HL-60 (cell line): ENCODE measurements at regions not wholly inside any gene's neighbourhood (a gene's known extent, or its start where the extent isn't known, plus 50 kb on each side); places are given as distances from the start of the nearest gene placed in this dataset.

ENCODE experiments used
- DNase-seq, 2 experiments: peaks; one replicate each; pipeline ENCODE4 v3.0.0-alpha.2; 2010 to 2020; ENCODE audit warnings: low read depth in 1 of 2, low spot score in 1 of 2
- H3K27ac ChIP-seq: fragments of 250-450 bp; sonication (Bioruptor Pico); replicated peaks from 2 replicates; pipeline ENCODE4 v1.5.1; 2020; ENCODE audit warnings: mild to moderate bottlenecking, moderate library complexity
- H3K27me3 ChIP-seq: fragments of 250-450 bp; sonication (Bioruptor Pico); 2 replicates; pipeline ENCODE4 v1.5.1; 2021; ENCODE audit warnings: mild to moderate bottlenecking, moderate library complexity; ENCODE audit not compliant: insufficient read depth, poor library complexity, severe bottlenecking
- H3K4me3 ChIP-seq: replicated peaks from 2 replicates; pipeline ENCODE4 v1.5.1; 2011; ENCODE audit warnings: mild to moderate bottlenecking, control low read depth, low read length; ENCODE audit not compliant: insufficient read depth
- GABPA ChIP-seq: IDR thresholded peaks from 2 replicates; pipeline ENCODE4 v1.6.1; 2012; ENCODE audit warnings: low read depth
- POLR2AphosphoS5 ChIP-seq: IDR thresholded peaks from 2 replicates; pipeline ENCODE4 v1.6.1; 2012; ENCODE audit warnings: low read depth
- SPI1 ChIP-seq: IDR thresholded peaks from 2 replicates; pipeline ENCODE4 v1.6.1; 2012; ENCODE audit warnings: low read depth, mild to moderate bottlenecking, borderline replicate concordance
- TF ChIP-seq, protein P1 (sequence below): IDR thresholded peaks from one replicate; pipeline ENCODE4 v1.5.1; 2011; ENCODE audit warnings: low read length, control low read depth, inconsistent platforms; ENCODE audit not compliant: insufficient read depth
- TF ChIP-seq, protein P2 (sequence below): IDR thresholded peaks from 2 replicates; pipeline ENCODE4 v1.6.1; 2012; ENCODE audit warnings: low read depth; ENCODE audit not compliant: insufficient replicate concordance

DNA sequence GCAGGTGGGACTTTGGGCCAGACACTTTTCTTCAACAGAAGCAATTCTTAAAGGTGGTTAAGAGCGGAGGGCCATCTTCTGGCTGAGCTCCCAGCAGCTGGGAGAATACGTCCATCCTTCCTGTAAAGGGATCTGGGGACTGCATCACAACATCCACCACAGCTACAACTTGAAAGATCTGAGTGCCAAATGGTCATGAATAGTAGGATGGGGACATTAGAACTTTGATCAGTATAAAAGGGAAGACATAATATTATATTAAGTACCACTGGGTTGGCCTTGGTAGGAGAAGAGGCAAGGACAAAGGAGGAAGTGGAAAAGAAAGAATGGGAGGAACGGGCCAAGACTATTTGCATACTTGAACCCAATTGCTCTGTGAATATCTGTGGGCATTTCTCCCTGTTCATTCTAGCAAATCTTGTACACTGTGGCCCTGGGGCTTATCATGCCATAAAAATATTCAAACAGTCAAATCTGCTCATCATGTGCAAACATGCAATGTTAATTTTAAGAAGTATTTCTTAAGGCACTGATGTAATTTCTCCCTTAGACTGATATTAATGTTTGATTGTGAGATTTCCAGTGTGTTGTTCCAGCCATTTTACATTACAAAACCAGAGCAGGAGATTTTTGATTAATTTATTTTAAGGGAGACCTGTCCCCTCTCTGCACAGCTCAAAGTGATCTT is 65.5 kb upstream of the CREB5 start:
- H3K4me3 ChIP-seq: no peak overlapping the region
- no peak overlapping the region for H3K27ac ChIP-seq
- H3K27me3 ChIP-seq: no peaks in the 10 kb centered on the region
- no peak for TF ChIP-seq GABPA
- TF ChIP-seq, protein P1, sequence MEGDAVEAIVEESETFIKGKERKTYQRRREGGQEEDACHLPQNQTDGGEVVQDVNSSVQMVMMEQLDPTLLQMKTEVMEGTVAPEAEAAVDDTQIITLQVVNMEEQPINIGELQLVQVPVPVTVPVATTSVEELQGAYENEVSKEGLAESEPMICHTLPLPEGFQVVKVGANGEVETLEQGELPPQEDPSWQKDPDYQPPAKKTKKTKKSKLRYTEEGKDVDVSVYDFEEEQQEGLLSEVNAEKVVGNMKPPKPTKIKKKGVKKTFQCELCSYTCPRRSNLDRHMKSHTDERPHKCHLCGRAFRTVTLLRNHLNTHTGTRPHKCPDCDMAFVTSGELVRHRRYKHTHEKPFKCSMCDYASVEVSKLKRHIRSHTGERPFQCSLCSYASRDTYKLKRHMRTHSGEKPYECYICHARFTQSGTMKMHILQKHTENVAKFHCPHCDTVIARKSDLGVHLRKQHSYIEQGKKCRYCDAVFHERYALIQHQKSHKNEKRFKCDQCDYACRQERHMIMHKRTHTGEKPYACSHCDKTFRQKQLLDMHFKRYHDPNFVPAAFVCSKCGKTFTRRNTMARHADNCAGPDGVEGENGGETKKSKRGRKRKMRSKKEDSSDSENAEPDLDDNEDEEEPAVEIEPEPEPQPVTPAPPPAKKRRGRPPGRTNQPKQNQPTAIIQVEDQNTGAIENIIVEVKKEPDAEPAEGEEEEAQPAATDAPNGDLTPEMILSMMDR: no peak
- TF ChIP-seq, protein P2, sequence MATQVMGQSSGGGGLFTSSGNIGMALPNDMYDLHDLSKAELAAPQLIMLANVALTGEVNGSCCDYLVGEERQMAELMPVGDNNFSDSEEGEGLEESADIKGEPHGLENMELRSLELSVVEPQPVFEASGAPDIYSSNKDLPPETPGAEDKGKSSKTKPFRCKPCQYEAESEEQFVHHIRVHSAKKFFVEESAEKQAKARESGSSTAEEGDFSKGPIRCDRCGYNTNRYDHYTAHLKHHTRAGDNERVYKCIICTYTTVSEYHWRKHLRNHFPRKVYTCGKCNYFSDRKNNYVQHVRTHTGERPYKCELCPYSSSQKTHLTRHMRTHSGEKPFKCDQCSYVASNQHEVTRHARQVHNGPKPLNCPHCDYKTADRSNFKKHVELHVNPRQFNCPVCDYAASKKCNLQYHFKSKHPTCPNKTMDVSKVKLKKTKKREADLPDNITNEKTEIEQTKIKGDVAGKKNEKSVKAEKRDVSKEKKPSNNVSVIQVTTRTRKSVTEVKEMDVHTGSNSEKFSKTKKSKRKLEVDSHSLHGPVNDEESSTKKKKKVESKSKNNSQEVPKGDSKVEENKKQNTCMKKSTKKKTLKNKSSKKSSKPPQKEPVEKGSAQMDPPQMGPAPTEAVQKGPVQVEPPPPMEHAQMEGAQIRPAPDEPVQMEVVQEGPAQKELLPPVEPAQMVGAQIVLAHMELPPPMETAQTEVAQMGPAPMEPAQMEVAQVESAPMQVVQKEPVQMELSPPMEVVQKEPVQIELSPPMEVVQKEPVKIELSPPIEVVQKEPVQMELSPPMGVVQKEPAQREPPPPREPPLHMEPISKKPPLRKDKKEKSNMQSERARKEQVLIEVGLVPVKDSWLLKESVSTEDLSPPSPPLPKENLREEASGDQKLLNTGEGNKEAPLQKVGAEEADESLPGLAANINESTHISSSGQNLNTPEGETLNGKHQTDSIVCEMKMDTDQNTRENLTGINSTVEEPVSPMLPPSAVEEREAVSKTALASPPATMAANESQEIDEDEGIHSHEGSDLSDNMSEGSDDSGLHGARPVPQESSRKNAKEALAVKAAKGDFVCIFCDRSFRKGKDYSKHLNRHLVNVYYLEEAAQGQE: no peak
- TF ChIP-seq SPI1: peak; percentile 16; the same call in 1 of the 2 replicates
- no peak for TF ChIP-seq POLR2AphosphoS5
- no peak for DNase-seq

DNA sequence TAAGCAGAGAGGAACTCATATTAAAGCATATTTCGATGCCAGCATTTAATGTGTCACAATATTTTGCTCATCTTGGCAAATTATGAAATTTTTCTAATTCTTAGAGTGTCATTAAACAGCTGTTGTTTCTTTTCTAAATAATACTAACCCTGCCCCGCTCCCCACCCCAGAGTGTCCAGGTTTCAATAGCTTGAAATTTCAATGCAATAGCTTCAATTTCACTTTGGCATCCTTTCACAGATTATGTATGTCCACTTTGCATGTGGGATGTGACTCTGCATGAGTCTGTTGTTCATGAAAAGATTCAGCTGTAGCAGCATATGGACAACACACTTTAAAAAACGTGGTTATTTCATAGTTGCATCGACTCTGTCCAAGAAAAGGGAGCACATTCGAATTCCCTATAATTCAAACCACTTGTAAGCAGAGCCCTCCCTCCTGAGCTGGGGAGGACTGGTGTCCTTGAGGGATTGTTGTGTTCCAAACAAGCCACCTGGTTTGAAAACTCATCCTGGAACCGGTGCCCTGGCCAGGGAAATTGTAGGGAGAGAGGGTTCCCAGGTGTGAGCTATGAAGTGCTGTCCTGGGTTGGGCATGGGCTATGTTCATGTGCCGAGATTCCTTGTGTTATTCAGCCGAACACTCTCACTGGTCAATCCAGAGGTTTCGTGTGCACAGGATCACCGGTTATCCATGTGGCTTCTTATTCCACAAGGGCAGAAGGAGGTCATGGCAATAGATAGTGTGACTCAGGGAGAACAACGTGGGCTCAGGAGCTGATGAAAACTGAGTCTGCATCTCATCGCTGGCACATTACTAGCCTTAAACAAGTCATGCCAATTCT is 64.6 kb upstream of the CREB5 start:
- Histone ChIP-seq H3K27me3 (no peaks in the 10 kb centered on the region), H3K4me3 (no peak overlapping the region), H3K27ac (no peak overlapping the region)
- DNase-seq: no peak
- TF ChIP-seq GABPA (no peak), POLR2AphosphoS5 (no peak), SPI1 (no peak)
- TF ChIP-seq, protein P2: no peak
- TF ChIP-seq, protein P1: no peak

DNA sequence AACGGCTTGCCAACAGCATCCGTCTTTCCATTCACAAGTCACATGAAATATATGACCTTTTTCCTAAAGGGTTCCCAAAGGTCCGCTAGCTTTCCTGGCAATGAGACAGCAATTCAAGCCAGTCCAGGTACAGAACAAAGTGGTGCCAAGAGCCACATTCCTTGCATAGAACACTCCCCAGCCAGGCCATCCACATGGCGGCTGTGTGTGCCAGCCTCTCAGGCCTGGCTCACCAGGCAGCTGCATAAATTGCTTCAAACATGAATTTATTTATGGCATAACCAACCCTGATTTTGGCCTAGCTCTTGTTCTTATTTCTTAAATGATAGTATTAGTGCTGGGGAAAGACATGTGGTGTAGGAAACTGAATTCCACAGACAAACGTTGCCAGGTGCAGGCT is 63.7 kb upstream of the CREB5 start:
- TF ChIP-seq GABPA: no peak
- no peak for TF ChIP-seq POLR2AphosphoS5
- TF ChIP-seq, protein P1: no peak
- TF ChIP-seq, protein P2: no peak
- TF ChIP-seq SPI1: no peak
- H3K27ac ChIP-seq: no peak overlapping the region
- H3K4me3 ChIP-seq: no peak overlapping the region
- H3K27me3 ChIP-seq: no peaks in the 10 kb centered on the region
- DNase-seq: no peak
